HG02798 (cell line): ENCODE measurements at regions not wholly inside any gene's neighbourhood (a gene's known extent, or its start where the extent isn't known, plus 50 kb on each side); places are given as distances from the start of the nearest gene placed in this dataset.

ENCODE experiments used
- ATAC-seq: cut with Tn5 transposase; IDR thresholded peaks from one replicate; pipeline ENCODE4 v1.9.1; 2021; ENCODE audit warnings: mild to moderate bottlenecking; ENCODE audit not compliant: unreplicated experiment, poor library complexity

DNA sequence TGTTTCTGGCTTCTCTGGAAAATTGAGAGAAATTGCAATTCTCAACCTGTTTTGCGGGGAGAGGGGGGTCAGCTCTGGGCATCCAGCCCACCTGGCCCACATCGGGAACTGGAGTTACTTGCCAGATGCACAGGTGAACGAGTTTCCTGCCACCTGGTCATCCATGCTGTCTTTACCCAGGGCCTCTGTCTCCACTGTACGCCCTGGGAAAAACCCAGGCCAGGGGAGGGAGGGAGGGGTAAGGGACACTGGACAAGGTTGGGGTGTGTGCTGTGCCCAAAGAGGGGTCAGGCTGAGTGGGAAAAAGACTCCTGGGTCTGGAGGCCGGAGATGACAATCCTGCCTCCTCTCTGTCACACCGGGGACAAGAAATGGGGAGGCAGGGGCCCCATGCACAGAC, 307.6 kb downstream of the ZNF536 start:
- ATAC-seq: no peak

- no peak for ATAC-seq
Observed at GRCh38 chr19:30679153-30679702, 307.0 kb downstream of the ZNF536 start.

GRCh38 chr19:30678168-30678567, 306.0 kb downstream of the ZNF536 start:
- no peak for ATAC-seq

DNA sequence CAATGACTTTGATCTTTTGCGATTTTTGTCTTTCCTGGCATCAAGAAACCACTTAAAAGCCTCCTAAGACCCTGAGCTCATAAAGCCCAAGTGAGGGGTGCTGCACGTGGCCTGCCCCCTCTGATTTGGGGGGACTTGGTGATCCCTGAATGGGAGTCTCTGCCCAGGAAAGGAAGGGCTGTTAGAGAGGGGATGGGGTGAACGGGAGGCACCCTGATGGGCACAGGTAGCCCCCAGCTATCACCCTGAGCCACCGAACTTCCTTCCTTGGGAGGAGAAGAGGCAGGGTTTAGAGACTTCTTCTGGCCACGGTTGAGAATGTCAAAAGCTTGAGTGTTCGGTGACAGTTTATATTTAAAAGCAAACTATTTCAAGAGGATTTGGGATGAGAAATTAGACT, 305.5 kb downstream of the ZNF536 start:
- no peak for ATAC-seq

- no peak for ATAC-seq
Observed at GRCh38 chr19:30676990-30677679, 305.0 kb downstream of the ZNF536 start.

DNA sequence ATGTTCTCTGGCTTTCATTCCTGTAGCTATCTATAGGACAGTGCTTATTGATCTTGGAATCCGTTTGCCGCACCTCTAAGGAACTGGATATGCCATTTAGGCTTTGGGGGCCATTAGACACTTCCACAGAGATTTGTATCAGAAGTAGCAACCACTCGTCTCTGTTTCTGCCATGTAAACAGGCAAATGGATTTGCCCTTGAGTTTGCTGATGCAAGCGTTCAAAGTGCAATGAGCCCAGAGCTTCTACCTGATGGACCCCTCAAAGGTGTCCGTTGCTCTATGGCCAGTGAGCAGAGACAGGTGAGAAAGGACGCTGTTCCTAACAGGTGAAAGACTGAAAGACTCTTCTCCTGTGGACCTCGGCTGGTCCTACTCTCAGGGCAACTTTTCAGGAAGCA, 302.9 kb downstream of the ZNF536 start:
- ATAC-seq: no peak

DNA sequence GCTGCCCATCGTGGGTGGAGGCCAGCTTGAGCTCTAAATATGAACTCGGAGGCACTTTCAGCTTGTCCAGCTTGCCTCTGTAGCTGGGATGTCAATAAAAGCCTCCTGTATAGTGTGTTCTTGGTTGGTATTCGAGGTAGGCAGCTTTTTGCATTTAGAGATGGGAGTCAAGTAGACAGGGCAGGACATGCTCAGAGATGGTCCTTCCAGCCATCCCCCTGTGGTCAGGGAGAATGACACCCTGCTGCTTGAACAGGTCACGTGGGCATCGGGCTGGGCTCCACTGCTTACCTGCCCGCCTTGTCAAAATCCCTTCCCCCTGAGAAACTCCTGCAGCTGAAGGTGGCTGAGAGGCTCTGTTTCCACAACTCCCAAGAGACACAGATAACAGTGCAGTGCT, 302.5 kb downstream of the ZNF536 start:
- no peak for ATAC-seq

DNA sequence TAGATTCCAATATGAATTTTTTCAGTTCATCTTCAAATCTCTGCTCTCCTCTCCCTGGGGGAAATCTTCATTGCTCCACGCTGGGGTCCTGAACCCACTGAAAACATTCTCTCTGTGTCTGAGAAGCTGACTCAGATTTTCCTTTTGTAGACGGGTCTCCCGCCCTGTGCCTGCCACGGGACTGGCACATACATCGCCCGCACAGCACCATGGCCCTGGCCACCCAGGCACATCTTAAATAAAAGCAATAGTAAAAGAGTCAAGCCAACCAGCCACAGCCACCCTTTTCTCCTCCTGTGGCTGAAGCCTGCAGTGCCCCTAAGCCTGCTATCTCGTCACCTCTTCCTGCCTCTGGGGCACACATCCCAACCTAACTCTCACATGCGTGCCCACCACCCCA, 301.2 kb downstream of the ZNF536 start:
- ATAC-seq: no peak

DNA sequence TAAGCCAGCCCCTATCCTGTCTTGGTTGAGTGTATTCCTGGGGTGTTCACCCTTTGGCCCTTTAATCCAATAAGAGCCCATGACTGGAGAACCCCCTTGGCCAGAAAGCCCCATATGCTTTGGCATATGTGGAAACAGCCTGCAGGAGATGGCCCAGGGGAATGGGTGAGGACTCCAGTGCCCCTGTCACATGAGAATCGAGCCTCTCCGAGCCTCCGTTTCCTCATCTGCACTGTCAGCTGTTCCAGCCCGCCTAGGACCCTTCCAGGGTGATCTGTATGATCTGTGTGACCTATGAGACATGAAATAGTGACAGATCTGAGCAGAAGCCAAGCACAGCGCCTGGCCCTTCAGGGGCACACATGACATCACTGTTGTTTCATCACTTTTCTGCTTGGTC, 300.7 kb downstream of the ZNF536 start:
- no peak for ATAC-seq

DNA sequence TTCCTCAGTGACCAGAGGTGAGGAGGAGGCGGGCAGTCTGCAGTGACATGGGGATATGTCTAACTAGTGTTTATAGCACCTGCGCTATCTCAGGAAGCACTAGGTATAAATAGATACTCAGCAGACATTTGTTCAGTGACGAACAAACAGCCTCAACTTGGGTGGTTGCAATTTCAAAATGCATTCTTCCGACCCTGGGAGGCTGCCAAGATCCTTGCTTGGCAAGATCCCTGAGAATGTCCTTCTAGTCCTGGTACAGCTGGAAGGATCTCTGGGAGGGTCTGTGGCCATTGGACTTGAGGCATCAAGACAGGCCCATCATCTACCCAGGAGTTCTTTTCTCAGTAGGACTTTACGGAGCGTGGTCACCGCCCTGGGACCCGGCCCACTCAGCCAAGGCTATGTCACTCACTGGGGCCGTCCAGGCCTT, 299.5 kb downstream of the ZNF536 start:
- no peak for ATAC-seq

DNA sequence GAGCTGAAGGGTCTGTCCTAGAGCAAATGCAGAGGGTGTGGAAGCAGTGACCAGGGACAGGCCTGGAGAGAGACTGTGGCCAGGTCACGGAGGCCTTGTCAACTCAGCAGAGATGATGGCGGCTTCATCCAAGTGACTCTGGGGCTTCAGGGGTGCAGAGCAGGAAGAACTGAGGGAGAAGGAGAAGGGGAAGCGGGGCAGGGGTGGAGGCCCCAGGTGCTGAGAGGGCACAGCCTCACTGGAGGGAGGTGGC, 299.1 kb downstream of the ZNF536 start:
- no peak for ATAC-seq

DNA sequence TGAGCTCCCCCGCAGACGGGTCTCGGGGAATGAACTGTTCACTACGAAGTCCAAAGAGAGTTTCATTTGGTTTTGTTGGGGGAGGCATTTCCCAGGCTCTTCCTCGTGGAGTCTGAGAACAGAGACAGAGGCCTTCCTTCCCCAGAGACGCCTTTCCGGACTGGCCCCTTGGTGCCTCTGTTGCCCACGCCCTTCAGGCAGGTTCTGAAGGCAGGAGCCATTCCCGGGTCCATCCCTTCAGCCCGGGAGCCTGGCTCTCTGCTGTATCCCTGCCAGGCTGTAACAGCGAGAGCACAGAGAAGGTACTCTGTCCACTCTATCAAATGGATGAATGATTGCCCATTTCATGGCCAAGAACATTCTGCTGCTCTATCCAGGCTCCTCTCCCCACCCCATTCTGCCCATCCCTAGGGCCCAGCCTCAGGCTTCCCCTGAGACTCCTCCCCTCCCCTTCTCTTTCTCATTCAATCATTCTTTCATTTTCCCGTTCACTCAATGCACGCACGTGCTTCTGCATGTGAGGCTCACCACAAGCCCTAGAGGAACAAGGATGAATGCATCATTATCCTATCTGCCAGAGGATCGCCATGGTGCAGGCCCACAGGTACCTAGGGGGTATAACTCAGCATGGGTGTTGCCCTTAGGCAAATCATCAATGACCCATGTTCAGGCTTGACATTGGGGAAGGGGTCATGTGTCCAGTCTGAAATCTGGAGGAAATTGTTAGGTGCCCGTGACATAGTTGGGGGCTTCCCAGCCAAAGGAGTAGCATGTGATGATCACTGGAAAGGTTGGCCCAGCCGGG, 298.6 kb downstream of the ZNF536 start:
- no peak for ATAC-seq

DNA sequence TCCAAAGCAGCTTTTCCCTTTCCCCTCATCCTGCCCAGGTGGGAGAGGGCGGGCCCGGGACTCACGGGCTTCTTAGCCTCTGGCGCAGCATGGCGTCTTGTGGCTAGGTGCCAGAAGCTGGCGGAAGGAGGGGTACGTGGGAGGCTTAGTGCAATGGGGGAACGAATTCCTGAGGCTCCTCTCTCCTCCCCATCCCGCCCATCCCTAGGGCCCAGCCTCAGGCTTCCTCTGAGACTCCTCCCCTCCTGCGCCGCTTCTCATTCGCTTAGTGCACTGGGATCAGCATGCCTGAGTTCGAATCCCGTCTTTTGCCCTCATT, 297.8 kb downstream of the ZNF536 start:
- no peak for ATAC-seq

DNA sequence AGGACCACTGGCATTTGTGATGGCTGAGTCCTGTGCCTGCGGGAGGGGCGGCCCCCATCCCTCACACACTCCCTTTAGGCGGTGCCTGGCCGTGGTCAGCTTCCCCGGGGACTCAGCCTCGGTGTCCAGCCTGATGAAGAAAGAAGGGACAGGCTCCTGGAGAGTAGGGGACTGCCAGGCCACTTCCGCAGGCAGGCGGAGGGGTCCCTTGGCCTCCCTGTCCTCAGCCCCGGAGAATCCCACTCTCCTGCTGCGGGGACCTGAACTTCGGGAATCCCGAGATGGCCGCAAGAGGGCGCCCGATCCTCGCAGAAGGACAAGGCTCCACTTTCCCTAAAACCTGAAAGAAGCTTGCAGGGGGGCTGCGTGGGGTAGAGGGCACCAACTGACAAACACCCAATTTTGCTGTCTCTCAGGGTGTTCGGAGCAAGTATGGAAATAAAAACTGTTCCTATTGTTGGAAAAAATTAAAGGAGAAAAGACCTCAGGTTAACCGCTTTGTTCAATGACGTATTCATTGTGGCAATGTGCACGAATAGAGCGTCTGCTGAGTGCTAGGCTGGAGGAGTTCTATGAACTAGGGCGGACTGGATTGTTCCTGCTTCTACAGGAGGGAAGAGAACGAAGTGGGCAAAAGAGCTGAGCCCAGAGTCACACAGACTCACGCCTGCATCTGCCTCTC, 297.3 kb downstream of the ZNF536 start:
- ATAC-seq: no peak

- no peak for ATAC-seq
Observed at GRCh38 chr19:30668521-30669155, 296.5 kb downstream of the ZNF536 start.

DNA sequence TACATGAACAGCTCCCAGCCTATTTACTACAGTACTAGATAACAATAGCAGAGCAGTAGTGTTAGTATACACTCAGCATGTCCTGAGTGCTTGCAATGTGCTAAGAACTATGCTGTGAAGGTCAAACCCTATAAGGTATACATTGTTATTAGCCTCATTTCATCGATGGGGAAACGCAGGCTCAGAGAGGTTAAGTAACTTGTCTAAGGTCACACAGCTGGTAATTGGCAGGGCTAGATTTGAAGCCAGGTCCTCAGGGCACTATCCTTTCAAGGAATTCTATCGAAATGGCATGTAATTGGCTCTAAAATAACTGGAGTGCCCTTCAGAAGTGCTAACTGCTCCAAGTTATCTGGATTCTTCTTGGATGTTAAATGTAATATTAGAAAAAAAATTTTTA, 295.6 kb downstream of the ZNF536 start:
- no peak for ATAC-seq

DNA sequence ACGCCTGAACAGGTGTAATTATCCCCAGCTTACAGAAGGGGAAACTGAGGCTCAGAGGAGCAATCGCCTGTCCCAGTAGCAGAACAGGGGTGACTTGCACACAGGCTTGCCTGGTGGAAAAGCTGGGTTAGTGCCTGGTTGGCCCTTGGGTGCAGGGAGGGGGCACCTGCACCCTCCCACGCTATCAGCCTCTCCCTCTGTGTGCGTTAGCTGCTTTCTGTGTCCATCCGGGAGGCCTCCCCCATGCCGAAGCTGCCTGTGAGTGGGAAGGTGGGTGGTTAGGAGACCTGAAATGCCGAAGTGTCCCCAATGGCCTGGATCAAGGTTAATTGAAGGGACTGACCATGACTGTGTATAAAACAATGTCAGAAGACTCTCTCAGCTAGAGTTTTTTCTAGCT, 295.0 kb downstream of the ZNF536 start:
- no peak for ATAC-seq

DNA sequence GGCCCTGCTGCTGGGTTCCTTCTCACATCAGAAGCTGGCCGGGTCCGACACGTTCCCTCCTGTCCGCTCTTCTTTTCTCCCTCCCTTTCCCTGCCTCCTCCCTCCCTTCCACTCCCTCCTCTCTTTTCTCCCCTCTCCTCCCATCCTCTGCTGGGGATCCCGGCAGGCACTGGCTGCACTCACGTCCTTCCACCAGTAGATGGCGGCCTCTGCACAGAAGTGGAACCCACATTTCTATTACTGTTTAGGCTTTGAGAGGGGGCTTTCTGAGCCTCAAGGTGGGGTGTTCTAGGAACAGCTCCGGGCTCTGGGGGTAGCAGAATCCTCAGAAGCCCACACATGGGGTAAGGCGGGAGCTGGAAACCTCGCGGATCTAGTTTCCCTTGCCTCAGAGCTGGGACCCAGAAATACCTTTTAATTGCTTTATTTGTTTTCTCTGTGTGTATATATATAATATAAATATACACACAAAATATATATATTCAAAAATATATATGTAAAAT, 294.2 kb downstream of the ZNF536 start:
- peak; percentile 43 for ATAC-seq

GRCh38 chr19:30665449-30665848, 293.3 kb downstream of the ZNF536 start:
- no peak for ATAC-seq

- ATAC-seq: no peak
Observed at GRCh38 chr19:30663611-30664174, 291.5 kb downstream of the ZNF536 start.
